Upper lobe of right lung (tissue), 1 donor: ENCODE measurements at regions not wholly inside any gene's neighbourhood (a gene's known extent, or its start where the extent isn't known, plus 50 kb on each side); places are given as distances from the start of the nearest gene placed in this dataset.

ENCODE experiments used
- ATAC-seq: fragments of 200-7000 bp; cut with Tn5 transposase; one replicate; pipeline ENCODE4 v1.9.1; 2020; ENCODE audit warnings: mild to moderate bottlenecking, moderate library complexity
- DNase-seq: peaks from one replicate; pipeline ENCODE4 v3.0.0-alpha.2; 2020
- H3K27ac ChIP-seq: fragments of 200-600 bp; one replicate; pipeline ENCODE4 v1.8.0; 2022
- H3K27me3 ChIP-seq: fragments of 200-600 bp; one replicate; pipeline ENCODE4 v1.8.0; 2022; ENCODE audit warnings: mild to moderate bottlenecking
- H3K36me3 ChIP-seq: fragments of 200-600 bp; one replicate; pipeline ENCODE4 v1.8.0; 2022
- H3K4me1 ChIP-seq: fragments of 200-600 bp; one replicate; pipeline ENCODE4 v1.8.0; 2022
- H3K4me3 ChIP-seq: fragments of 200-600 bp; one replicate; pipeline ENCODE4 v1.8.0; 2022; ENCODE audit warnings: mild to moderate bottlenecking
- H3K9me3 ChIP-seq: fragments of 200-600 bp; one replicate; pipeline ENCODE4 v1.8.0; 2022
- intact Hi-C: fragments of 100-400 bp; cut with DNase I; formaldehyde crosslinking; loops from one replicate; pipeline ENCODE4 v1.11.0; 2022
- TF ChIP-seq, protein P1 (sequence below): fragments of 200-600 bp; IDR thresholded peaks from one replicate; pipeline ENCODE4 v1.8.0; 2022; ENCODE audit warnings: antibody characterized with exemption
- donor health status: DM: no; HTN: yes; CAD: no; lungs with severe emphysema.

DNA sequence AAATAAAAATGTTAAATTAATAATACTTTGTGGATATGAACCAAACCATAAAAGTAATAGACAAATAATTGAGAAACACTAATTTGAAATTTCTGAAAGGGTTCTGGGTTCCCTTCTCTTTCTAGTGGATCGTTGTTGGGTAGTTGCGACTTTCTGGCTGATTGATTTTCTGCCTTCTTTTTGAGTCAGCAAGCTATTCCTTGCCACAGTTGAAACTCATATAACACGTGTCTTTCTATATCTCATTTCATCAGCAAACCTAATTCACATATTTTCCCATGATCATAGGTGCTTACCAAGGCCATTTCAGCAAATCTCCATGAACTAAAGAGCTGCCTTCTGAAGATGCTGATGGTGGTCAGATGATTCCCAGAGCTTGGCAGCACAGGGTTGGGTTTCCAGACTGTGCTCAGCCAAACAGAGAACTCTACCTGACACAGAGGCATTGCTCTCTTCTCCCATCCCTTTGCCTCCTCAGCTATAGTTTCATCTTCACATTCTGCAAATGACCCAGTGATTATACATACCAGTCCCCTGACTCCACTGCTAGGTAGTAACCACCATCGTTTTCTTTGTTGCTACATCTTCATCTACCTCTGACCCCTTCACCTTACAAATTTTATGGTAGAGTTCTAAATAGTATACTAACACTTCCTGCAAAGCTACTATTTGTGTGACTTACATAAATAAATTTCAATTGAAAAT lies 383.9 kb upstream of the DPH6 start:
- H3K27me3 ChIP-seq, result no peaks in the 10 kb centered on the region
- intact Hi-C loops, result no loop called here
- ATAC-seq (no peak), DNase-seq (no peak)
- no peaks in the 10 kb centered on the region for H3K4me1 ChIP-seq
- TF ChIP-seq, protein P1, sequence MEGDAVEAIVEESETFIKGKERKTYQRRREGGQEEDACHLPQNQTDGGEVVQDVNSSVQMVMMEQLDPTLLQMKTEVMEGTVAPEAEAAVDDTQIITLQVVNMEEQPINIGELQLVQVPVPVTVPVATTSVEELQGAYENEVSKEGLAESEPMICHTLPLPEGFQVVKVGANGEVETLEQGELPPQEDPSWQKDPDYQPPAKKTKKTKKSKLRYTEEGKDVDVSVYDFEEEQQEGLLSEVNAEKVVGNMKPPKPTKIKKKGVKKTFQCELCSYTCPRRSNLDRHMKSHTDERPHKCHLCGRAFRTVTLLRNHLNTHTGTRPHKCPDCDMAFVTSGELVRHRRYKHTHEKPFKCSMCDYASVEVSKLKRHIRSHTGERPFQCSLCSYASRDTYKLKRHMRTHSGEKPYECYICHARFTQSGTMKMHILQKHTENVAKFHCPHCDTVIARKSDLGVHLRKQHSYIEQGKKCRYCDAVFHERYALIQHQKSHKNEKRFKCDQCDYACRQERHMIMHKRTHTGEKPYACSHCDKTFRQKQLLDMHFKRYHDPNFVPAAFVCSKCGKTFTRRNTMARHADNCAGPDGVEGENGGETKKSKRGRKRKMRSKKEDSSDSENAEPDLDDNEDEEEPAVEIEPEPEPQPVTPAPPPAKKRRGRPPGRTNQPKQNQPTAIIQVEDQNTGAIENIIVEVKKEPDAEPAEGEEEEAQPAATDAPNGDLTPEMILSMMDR, result no peak
- H3K36me3 ChIP-seq, result no peaks in the 10 kb centered on the region
- H3K4me3 ChIP-seq, result no peak overlapping the region
- H3K27ac ChIP-seq, result no peak overlapping the region
- no peaks in the 10 kb centered on the region for H3K9me3 ChIP-seq

DNA sequence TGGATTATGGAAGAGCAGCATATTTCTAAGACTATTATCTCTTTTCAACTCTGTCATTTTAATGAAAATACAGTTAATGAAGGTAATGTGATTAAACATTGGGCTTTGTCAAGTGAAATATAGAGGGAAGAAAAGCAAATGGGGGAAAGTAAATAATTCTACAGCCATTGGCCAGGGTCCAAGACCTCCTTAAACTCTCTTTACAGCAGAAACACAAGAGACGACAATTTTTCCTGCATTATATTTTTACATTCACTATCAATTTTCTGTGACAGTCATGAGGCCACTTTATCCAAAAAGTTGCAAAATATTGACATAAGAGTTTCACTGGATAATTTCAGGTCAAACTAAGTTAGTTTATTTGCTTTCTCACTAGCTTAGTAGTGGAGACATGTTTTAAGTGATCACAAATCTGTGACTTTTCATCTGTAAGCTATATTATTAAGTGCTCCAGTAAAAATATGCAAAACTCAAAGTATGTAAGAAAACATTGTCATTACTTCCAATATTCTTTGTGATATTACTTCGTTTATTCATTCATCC lies 385.9 kb upstream of the DPH6 start:
- no peaks in the 10 kb centered on the region for H3K27me3 ChIP-seq
- no peaks in the 10 kb centered on the region for H3K4me1 ChIP-seq
- no peaks in the 10 kb centered on the region for H3K9me3 ChIP-seq
- no peak overlapping the region for H3K4me3 ChIP-seq
- TF ChIP-seq, protein P1, result no peak
- intact Hi-C loops, result no loop called here
- no peak overlapping the region for H3K27ac ChIP-seq
- H3K36me3 ChIP-seq, result no peaks in the 10 kb centered on the region
- DNase-seq, result no peak
- ATAC-seq, result no peak

DNA sequence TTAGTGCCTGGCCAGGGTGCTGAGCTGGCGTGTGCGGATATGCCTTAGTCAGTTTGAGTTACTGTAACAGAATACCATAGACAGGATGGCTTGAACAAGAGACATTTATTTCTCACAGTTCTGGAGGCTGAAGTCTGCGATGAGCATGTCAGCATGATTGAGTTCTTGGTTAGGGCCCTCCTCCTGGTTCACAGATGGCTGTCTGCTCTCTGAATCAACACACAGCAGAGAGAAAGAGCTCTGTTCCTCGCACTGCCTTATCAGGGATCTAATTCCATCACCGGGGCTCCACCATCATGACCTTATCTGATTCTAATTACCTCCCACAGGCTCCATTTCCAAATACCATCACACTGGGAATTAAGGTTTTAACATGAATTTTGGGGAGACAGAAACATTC lies 386.6 kb upstream of the DPH6 start:
- H3K4me1 ChIP-seq, result no peaks in the 10 kb centered on the region
- no peak overlapping the region for H3K27ac ChIP-seq
- intact Hi-C loops, result no loop called here
- no peak overlapping the region for H3K4me3 ChIP-seq
- TF ChIP-seq, protein P1, result no peak
- H3K36me3 ChIP-seq, result no peaks in the 10 kb centered on the region
- H3K9me3 ChIP-seq, result no peaks in the 10 kb centered on the region
- ATAC-seq, result no peak
- DNase-seq, result no peak
- H3K27me3 ChIP-seq, result no peaks in the 10 kb centered on the region

DNA sequence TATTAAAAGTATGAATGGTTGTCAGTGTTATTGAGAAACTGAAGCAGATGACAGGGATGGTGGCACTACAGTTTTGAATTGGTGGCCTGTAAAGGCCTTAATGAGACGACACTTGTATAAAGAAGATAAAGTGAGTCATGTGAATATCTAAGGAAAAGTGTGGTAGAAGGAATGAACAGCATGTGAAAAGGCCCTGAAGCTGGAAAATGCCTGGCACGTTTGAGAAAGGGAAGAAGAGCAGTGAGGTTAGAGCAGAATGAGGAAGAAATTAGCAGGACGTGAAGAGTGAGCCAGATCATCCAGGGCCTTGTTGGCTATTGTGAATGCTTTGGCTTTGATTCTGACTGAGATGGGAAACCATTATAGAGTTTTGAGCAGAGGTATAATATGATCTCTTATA lies 387.6 kb upstream of the DPH6 start:
- TF ChIP-seq, protein P1, result no peak
- no peak for DNase-seq
- no peaks in the 10 kb centered on the region for H3K36me3 ChIP-seq
- no peak for ATAC-seq
- H3K9me3 ChIP-seq, result no peaks in the 10 kb centered on the region
- no peaks in the 10 kb centered on the region for H3K27me3 ChIP-seq
- intact Hi-C loops, result no loop called here
- H3K4me1 ChIP-seq, result no peaks in the 10 kb centered on the region
- H3K27ac ChIP-seq, result no peak overlapping the region
- H3K4me3 ChIP-seq, result no peak overlapping the region

DNA sequence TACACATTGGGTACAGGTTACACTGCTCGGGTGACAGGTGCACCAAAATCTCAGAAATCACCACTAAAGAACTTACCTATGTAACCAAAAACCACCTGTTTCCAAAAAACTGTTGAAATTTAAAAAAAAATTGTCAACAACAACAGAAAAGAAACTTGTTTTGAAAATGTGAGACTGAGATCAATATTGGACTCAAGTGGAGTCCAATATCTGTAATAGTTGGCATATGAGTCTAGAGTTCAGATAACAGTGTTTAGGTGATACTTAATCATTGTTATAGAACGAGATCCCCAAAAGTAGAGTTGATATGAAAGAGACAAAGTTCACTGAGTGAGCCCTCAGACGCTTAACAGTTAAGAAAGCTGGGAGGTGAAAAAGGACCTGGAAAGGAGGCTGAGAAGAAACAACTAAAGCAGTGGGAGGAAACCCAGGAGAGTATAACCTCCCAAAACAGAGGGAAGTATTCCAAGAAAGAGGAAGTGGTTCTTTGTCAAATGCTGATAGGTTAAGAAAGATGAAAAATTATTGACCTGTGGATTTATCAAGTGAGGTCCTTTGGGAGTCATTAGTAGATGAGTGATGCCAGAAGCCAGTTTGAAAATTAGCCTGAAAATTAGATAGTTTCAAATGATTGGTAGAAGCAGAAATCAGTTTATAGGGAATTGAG lies 388.6 kb upstream of the DPH6 start:
- no peak for ATAC-seq
- intact Hi-C loops, result no loop called here

More for the DNA sequence above, 388.6 kb upstream of the DPH6 start:
- Histone ChIP-seq H3K36me3 (no peaks in the 10 kb centered on the region), H3K27me3 (no peaks in the 10 kb centered on the region), H3K27ac (no peak overlapping the region), H3K9me3 (no peaks in the 10 kb centered on the region), H3K4me1 (no peaks in the 10 kb centered on the region), H3K4me3 (no peak overlapping the region)
- TF ChIP-seq, protein P1, result no peak
- DNase-seq, result no peak
